A549 (cell line): ENCODE measurements at regions not wholly inside any gene's neighbourhood (a gene's known extent, or its start where the extent isn't known, plus 50 kb on each side); places are given as distances from the start of the nearest gene placed in this dataset.

Source experiments
- ATAC-seq, 2 experiments: fragments of 200-7000 bp in 1 of 2; fragments of >200 bp in 1 of 2; cut with Nextera tagmentation in 1 of 2; cut with Tn5 transposase in 1 of 2; 3 replicates each; pipeline versions ENCODE4 v1.8.0 to v1.9.1; 2018 to 2020; ENCODE audit warnings: mild to moderate bottlenecking in 1 of 2, moderate library complexity in 1 of 2
- CTCF ChIA-PET: fragments of 300-600 bp; sonication (Branson Sonifier 250); formaldehyde crosslinking; extraction: SDS; loops from one replicate; lab custom pipeline; 2021; ENCODE audit warnings: antibody characterized with exemption, inconsistent platforms; lab: Yijun Ruan, JAX
- POLR2A ChIA-PET: fragments of 350-600 bp; formaldehyde crosslinking; extraction: SDS; loops from one replicate; lab custom pipeline; 2021; ENCODE audit warnings: antibody characterized with exemption, inconsistent platforms; lab: Yijun Ruan, JAX
- DNase-seq, 2 experiments: peaks; one replicate each; pipeline versions ENCODE4 v3.0.0 to v3.0.0-alpha.2; 2011 to 2016; ENCODE audit warnings: low read depth in 1 of 2, low spot score in 1 of 2
- FAIRE-seq: peaks from 2 replicates; lab custom pipeline; 2011; peaks lifted over from hg19 to GRCh38; lab: Jason Lieb, UNC
- H3K27ac ChIP-seq, 2 experiments: fragments of >200 bp; sonication (Bioruptor Twin); formaldehyde crosslinking; 3 replicates each; pipeline ENCODE4 v1.5.1; 2016 to 2017
- H3K4me1 ChIP-seq: fragments of >200 bp; sonication (Bioruptor Twin); formaldehyde crosslinking; 3 replicates; pipeline ENCODE4 v1.6.1; 2016
- H3K4me2 ChIP-seq: fragments of >200 bp; sonication (Bioruptor Twin); formaldehyde crosslinking; 3 replicates; pipeline ENCODE4 v1.6.1; 2016
- H3K4me3 ChIP-seq: fragments of >200 bp; sonication (Bioruptor Twin); formaldehyde crosslinking; 3 replicates; pipeline ENCODE4 v1.5.1; 2016
- H3K9me3 ChIP-seq: fragments of >200 bp; sonication (Bioruptor Twin); formaldehyde crosslinking; 3 replicates; pipeline ENCODE4 v1.6.1; 2016
- CBX2 ChIP-seq: fragments of 200-600 bp; sonication (generic); IDR thresholded peaks from 2 replicates; pipeline ENCODE4 v1.6.1; 2016; ENCODE audit warnings: low read depth, mild to moderate bottlenecking, borderline replicate concordance
- CBX8 ChIP-seq: fragments of 200-600 bp; sonication (generic); IDR thresholded peaks from 2 replicates; pipeline ENCODE4 v1.6.1; 2016
- EHF ChIP-seq: fragments of 250-450 bp; sonication (Bioruptor Pico); IDR thresholded peaks from 2 replicates; pipeline ENCODE4 v1.5.0; 2020; ENCODE audit warnings: mild to moderate bottlenecking
- ELK1 ChIP-seq: fragments of 150-350 bp; IDR thresholded peaks from 2 replicates; pipeline ENCODE4 v1.6.1; 2014; ENCODE audit warnings: low read depth, mild to moderate bottlenecking, low read length
- EP300 ChIP-seq, 2 experiments: fragments of >200 bp; sonication (Bioruptor Twin); formaldehyde crosslinking; IDR thresholded peaks; 2 replicates in 1 of 2; 3 replicates in 1 of 2; pipeline ENCODE4 v1.6.1; 2016 to 2017
- FOSL2 ChIP-seq, 2 experiments: fragments of 450-650 bp in 1 of 2; fragments of >200 bp in 1 of 2; sonication (Bioruptor Twin) in 1 of 2; formaldehyde crosslinking; IDR thresholded peaks; 2 replicates each; pipeline versions ENCODE4 v1.5.0 to v1.6.1; 2016 to 2020; ENCODE audit warnings: mild to moderate bottlenecking in 1 of 2, moderate library complexity in 1 of 2
- FOXS1 ChIP-seq: fragments of 250-450 bp; sonication (Bioruptor Pico); IDR thresholded peaks from 2 replicates; pipeline ENCODE4 v1.5.0; 2020; ENCODE audit warnings: mild to moderate bottlenecking, moderate library complexity
- HES2 ChIP-seq: fragments of >200 bp; sonication (Bioruptor Twin); formaldehyde crosslinking; IDR thresholded peaks from 2 replicates; pipeline ENCODE4 v1.6.1; 2016
- HOXB5 ChIP-seq: fragments of 250-450 bp; sonication (Bioruptor Pico); IDR thresholded peaks from 2 replicates; pipeline ENCODE4 v1.5.0; 2020; ENCODE audit warnings: mild to moderate bottlenecking, moderate library complexity
- POLR2A ChIP-seq: IDR thresholded peaks from 2 replicates; pipeline ENCODE4 v1.6.1; 2012; ENCODE audit warnings: mild to moderate bottlenecking, low read length
- POLR2AphosphoS2 ChIP-seq: conservative IDR thresholded peaks from 2 replicates; pipeline ENCODE4 v1.6.1; 2012; ENCODE audit warnings: low read length, improper control_type of control experiment, inconsistent platforms
- RAD21 ChIP-seq, 2 experiments: fragments of >200 bp in 1 of 2; sonication (Bioruptor Twin) in 1 of 2; formaldehyde crosslinking in 1 of 2; IDR thresholded peaks in 1 of 2; conservative IDR thresholded peaks in 1 of 2; 2 replicates in 1 of 2; 3 replicates in 1 of 2; pipeline ENCODE4 v1.6.1; 2012 to 2018; ENCODE audit warnings: inconsistent platforms in 1 of 2
- REST ChIP-seq: fragments of 200-600 bp; sonication (generic); IDR thresholded peaks from 2 replicates; pipeline ENCODE4 v1.6.1; 2016; ENCODE audit warnings: antibody characterized with exemption, mild to moderate bottlenecking, moderate library complexity
- RNF2 ChIP-seq: fragments of 200-600 bp; sonication (generic); IDR thresholded peaks from 2 replicates; pipeline ENCODE4 v1.6.1; 2016; ENCODE audit warnings: low read depth, mild to moderate bottlenecking, antibody characterized with exemption, moderate library complexity, borderline replicate concordance
- TFCP2L1 ChIP-seq: fragments of 250-450 bp; sonication (Bioruptor Pico); IDR thresholded peaks from 2 replicates; pipeline ENCODE4 v1.5.0; 2021; ENCODE audit warnings: mild to moderate bottlenecking
- USF2 ChIP-seq: fragments of 450-650 bp; IDR thresholded peaks from 2 replicates; pipeline ENCODE4 v1.6.1; 2014; ENCODE audit warnings: antibody characterized with exemption
- ZNF302 ChIP-seq: fragments of 250-450 bp; sonication (Bioruptor Pico); IDR thresholded peaks from 2 replicates; pipeline ENCODE4 v1.9.0; 2021; ENCODE audit warnings: inconsistent platforms, mild to moderate bottlenecking, moderate library complexity
- ZSCAN20 ChIP-seq: fragments of 250-450 bp; sonication (Bioruptor Pico); IDR thresholded peaks from 2 replicates; pipeline ENCODE4 v1.8.0; 2022; ENCODE audit warnings: mild to moderate bottlenecking, moderate library complexity
- WGBS: methylation state at CpG from one replicate; pipeline ENCODE4 v1.1.6; 2017; ENCODE audit errors: missing lambda C conversion rate; 5-methylcytosine and 5-hydroxymethylcytosine counted together
- TF ChIP-seq, protein P1 (sequence below): fragments of >200 bp; sonication (Bioruptor Twin); formaldehyde crosslinking; IDR thresholded peaks from 3 replicates; pipeline ENCODE4 v1.6.1; 2016

DNA sequence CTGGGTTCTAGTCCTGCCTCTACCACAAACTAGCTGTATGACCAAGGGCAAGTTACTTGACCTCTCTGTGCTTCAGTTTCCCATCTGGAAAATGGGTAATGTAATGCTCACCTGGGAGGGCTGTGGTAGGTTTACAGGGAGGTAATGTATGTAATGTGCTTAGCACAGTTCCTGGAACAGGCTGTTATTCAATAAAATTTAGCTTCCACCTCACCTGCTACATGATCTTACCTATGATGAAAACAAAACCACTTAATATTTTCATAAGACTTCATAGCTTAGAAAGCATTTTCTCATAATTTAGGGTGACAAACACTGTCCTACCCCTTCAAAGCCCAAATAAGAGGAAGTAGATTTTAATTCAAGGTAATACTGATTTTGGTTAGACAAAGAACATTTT is 530.6 kb downstream of the FUT8 start:
- CTCF ChIA-PET, result interaction anchor here (0.5 to 1.2 kb wide), 2 partner anchors 16 to 22 kb away, joined by 3 read pairs; no protein-coding TSS in a partner anchor

GRCh38 chr14:65943916-65944410 is 531.4 kb downstream of the FUT8 start:
- Histone ChIP-seq H3K9me3 (no peaks in the 10 kb centered on the region), H3K4me1 (no peaks in the 10 kb centered on the region), H3K4me2 (no peak overlapping the region), H3K4me3 (no peak overlapping the region), H3K27ac (no peak overlapping the region)
- ChIA-PET CTCF (interaction anchor here (1.2 kb wide), 1 partner anchor 15 kb away, joined by 3 read pairs; no protein-coding TSS in a partner anchor), POLR2A (no interaction called here)
- DNase-seq (no peak), FAIRE-seq (no peak), ATAC-seq (no peak)
- TF ChIP-seq REST (no peak), ZSCAN20 (CRISPR knock-in tag) (no peak), FOXS1 (CRISPR knock-in tag) (no peak)
- WGBS, result 49% methylated on average over 5 of the region's 5 CpGs

More for the DNA sequence above, 530.6 kb downstream of the FUT8 start:
- no peak for DNase-seq
- TF ChIP-seq ZNF302 (CRISPR knock-in tag) (no peak), HOXB5 (CRISPR knock-in tag) (no peak), CBX8 (no peak), USF2 (no peak)
- TF ChIP-seq, all 56 proteins: peak for 0
- ATAC-seq (no peak), FAIRE-seq (no peak)
- Histone ChIP-seq H3K4me3 (no peak overlapping the region), H3K27ac (no peak overlapping the region), H3K9me3 (no peaks in the 10 kb centered on the region), H3K4me1 (no peaks in the 10 kb centered on the region), H3K4me2 (no peak overlapping the region)
- POLR2A ChIA-PET, result no interaction called here

DNA sequence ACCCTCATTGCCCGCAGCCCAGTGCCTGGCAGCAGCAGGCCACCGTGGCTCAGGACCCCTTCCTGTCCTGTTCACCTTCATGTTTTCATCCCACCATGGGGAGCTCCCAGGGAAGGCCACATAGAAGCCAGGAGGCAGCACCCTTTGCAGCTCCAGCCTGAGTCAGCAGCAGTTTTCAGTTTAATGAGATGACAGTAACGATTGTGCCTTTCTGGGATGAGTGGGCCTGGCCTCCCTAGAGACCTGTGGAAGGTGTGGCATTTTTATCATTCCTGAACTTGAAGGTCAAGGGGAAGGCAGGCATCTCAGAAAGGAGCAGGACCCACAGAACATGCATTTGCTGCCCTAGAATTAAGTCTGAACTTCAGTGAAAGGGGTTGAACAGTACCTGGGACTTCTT is 532.8 kb downstream of the FUT8 start:
- Histone ChIP-seq H3K27ac (no peak overlapping the region), H3K9me3 (no peaks in the 10 kb centered on the region), H3K4me1 (no peaks in the 10 kb centered on the region), H3K4me2 (no peak overlapping the region), H3K4me3 (no peak overlapping the region)
- no peak for ATAC-seq
- ChIA-PET POLR2A (no interaction called here), CTCF (interaction anchor here (1.6 kb wide), 1 partner anchor 14 kb away, joined by 4 read pairs; no protein-coding TSS in a partner anchor)
- 19% methylated on average over 3 of the region's 3 CpGs for WGBS
- TF ChIP-seq POLR2A (no peak), FOXS1 (CRISPR knock-in tag) (no peak), RNF2 (no peak), CBX2 (no peak), FOSL2 (IDR thresholded peaks at IDR 0.05) (no peak), FOSL2 (CRISPR knock-in tag; IDR thresholded peaks at IDR 0.05) (no peak), REST (no peak), ELK1 (no peak), HES2 (no peak), EP300 (IDR thresholded peaks at IDR 0.05) (no peak), TFCP2L1 (CRISPR knock-in tag) (no peak), RAD21 (conservative IDR thresholded peaks at IDR 0.05 in 1 of 2, IDR thresholded peaks at IDR 0.05 in 1 of 2) (no peak), POLR2AphosphoS2 (no peak), EHF (no peak)
- TF ChIP-seq, protein P1, sequence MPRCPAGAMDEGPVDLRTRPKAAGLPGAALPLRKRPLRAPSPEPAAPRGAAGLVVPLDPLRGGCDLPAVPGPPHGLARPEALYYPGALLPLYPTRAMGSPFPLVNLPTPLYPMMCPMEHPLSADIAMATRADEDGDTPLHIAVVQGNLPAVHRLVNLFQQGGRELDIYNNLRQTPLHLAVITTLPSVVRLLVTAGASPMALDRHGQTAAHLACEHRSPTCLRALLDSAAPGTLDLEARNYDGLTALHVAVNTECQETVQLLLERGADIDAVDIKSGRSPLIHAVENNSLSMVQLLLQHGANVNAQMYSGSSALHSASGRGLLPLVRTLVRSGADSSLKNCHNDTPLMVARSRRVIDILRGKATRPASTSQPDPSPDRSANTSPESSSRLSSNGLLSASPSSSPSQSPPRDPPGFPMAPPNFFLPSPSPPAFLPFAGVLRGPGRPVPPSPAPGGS, result no peak
- TF ChIP-seq, all 56 proteins: peak for 0
- FAIRE-seq, result no peak
- no peak for DNase-seq
